SU-DHL-6 (cell line): ENCODE measurements at regions not wholly inside any gene's neighbourhood (a gene's known extent, or its start where the extent isn't known, plus 50 kb on each side); places are given as distances from the start of the nearest gene placed in this dataset.
"Not testable (repeated sequence)": the region's sequence is repeated elsewhere in the genome, so short reads cannot be mapped to it uniquely, and the experiment has no call there.

ENCODE experiments used
- H2AFZ ChIP-seq: fragments of 200-600 bp; sonication (generic); 2 replicates; pipeline ENCODE4 v1.6.1; 2014; ENCODE audit warnings: low read depth, mild to moderate bottlenecking, moderate library complexity, mixed read lengths, antibody characterized with exemption, low read length; ENCODE audit not compliant: severe bottlenecking
- H3F3A ChIP-seq: fragments of 200-600 bp; shearing (Covaris generic); 2 replicates; pipeline ENCODE4 v1.6.0; 2016; ENCODE audit warnings: antibody characterized with exemption, mild to moderate bottlenecking; ENCODE audit not compliant: insufficient read depth
- H3K27ac ChIP-seq: fragments of 200-600 bp; sonication (generic); 2 replicates; pipeline ENCODE4 v1.5.1; 2016; ENCODE audit warnings: low read depth, mild to moderate bottlenecking, low read length, moderate library complexity, mixed read lengths
- H3K27me3 ChIP-seq: fragments of 200-600 bp; sonication (generic), shearing (Covaris generic); 2 replicates; pipeline ENCODE4 v1.6.0; 2014; ENCODE audit warnings: mild to moderate bottlenecking, low read length
- H3K36me3 ChIP-seq: fragments of 200-600 bp; sonication (generic); 2 replicates; pipeline ENCODE4 v1.6.1; 2014; ENCODE audit warnings: mild to moderate bottlenecking, low read length, mixed read lengths
- H3K4me2 ChIP-seq: fragments of 300-600, 200-600 bp; shearing (Covaris generic), sonication (generic); 2 replicates; pipeline ENCODE4 v1.6.0; 2014; ENCODE audit warnings: low read length, low read depth, mild to moderate bottlenecking; ENCODE audit not compliant: poor library complexity, severe bottlenecking
- H3K4me3 ChIP-seq: fragments of 200-600 bp; sonication (generic); 2 replicates; pipeline ENCODE4 v1.5.1; 2014; ENCODE audit warnings: antibody characterized with exemption, low read length, mild to moderate bottlenecking, mixed read lengths; ENCODE audit not compliant: insufficient read depth, poor library complexity, severe bottlenecking
- H3K79me2 ChIP-seq: fragments of 200-600 bp; sonication (generic); 2 replicates; pipeline ENCODE4 v1.6.1; 2014; ENCODE audit warnings: mild to moderate bottlenecking, low read length, moderate library complexity; ENCODE audit not compliant: insufficient read depth
- H3K9ac ChIP-seq: fragments of 200-600 bp; sonication (generic); 2 replicates; pipeline ENCODE4 v1.7.0; 2014; ENCODE audit warnings: mild to moderate bottlenecking, low read length
- H3K9me2 ChIP-seq: fragments of 200-600 bp; sonication (generic); replicated peaks from 2 replicates; pipeline ENCODE4 v1.6.1; 2014; ENCODE audit warnings: low read length; ENCODE audit not compliant: insufficient read depth
- H3K9me3 ChIP-seq: fragments of 200-600 bp; sonication (generic); 2 replicates; pipeline ENCODE4 v1.6.1; 2014; ENCODE audit warnings: low read length, mixed read lengths; ENCODE audit not compliant: insufficient read depth
- H4K20me1 ChIP-seq: fragments of 200-600 bp; sonication (generic); 2 replicates; pipeline ENCODE4 v1.6.1; 2014; ENCODE audit warnings: low read depth, mild to moderate bottlenecking, antibody characterized with exemption, low read length, moderate library complexity, mixed read lengths
- CTCF ChIP-seq: fragments of 200-600 bp; sonication (generic); IDR thresholded peaks from one replicate; pipeline ENCODE4 v1.5.1; 2017; ENCODE audit warnings: antibody characterized with exemption, mild to moderate bottlenecking, low read length, moderate library complexity; ENCODE audit not compliant: insufficient read depth, poor library complexity, severe bottlenecking
- EZH2phosphoT487 ChIP-seq: fragments of 200-600 bp; sonication (generic), shearing (Covaris generic); conservative IDR thresholded peaks from 2 replicates; pipeline ENCODE4 v1.6.1; 2018; ENCODE audit warnings: mild to moderate bottlenecking, antibody characterized with exemption, low read length, moderate library complexity, mixed read lengths

DNA sequence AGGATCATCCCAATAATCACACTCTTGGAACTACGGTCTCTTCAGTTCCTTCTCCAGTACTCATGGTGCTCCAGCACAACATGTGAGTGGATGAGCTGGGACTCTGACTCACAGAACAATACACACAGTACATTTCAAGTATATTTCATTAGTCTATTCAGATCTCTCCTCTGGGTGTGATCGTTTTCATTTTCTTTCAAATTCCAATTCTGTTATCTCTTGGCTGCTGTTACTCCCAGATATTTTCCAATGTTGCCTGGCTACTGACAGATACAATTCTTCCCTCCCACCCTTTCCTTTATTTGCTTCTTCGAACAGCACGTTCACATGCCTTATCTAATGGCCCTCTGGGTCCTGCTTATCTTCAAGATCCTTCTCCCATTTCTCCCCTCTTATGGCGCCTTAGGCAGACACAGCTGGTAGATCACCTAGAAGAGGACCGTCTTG lies 216.0 kb downstream of the ACKR3 start:
- Histone ChIP-seq H3K27ac (no peak overlapping the region), H2AFZ (no peak overlapping the region), H3K9me3 (no peaks in the 10 kb centered on the region), H3K36me3 (no peaks in the 10 kb centered on the region), H3K4me3 (no peak overlapping the region), H3K9me2 (no peaks in the 10 kb centered on the region), H4K20me1 (no peaks in the 10 kb centered on the region), H3K79me2 (no peaks in the 10 kb centered on the region), H3K4me2 (no peak overlapping the region), H3F3A (no peaks in the 10 kb centered on the region), H3K27me3 (no peaks in the 10 kb centered on the region), H3K9ac (no peak overlapping the region)
- TF ChIP-seq EZH2phosphoT487 (no peak), CTCF (no peak)

DNA sequence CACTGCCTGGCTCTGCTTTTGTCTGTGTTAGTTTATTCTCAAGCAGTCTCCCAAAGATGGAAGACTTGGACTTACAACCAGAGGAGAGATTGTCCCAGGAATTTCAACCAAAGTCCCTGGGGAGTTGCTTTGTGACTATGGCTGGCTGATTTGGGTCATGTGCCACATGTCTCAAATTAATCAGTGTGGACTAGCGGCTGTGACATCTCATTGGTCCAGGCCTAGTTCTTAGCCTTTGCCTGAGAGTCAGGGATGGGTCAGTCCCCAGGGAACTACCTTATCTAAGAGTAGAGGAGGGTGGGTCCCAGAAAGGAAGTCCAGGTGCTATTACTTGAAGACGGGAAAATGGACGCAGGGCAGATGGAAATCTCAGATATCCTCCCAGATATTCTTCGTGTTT lies 217.1 kb downstream of the ACKR3 start:
- Histone ChIP-seq H3K9me3 (no peaks in the 10 kb centered on the region), H2AFZ (no peak overlapping the region), H3K4me3 (no peak overlapping the region), H3K4me2 (no peak overlapping the region), H3K79me2 (no peaks in the 10 kb centered on the region), H3K27ac (no peak overlapping the region), H3F3A (no peaks in the 10 kb centered on the region), H3K27me3 (no peaks in the 10 kb centered on the region), H4K20me1 (no peaks in the 10 kb centered on the region), H3K36me3 (no peaks in the 10 kb centered on the region), H3K9ac (no peak overlapping the region), H3K9me2 (no peaks in the 10 kb centered on the region)
- TF ChIP-seq EZH2phosphoT487 (no peak), CTCF (no peak)

DNA sequence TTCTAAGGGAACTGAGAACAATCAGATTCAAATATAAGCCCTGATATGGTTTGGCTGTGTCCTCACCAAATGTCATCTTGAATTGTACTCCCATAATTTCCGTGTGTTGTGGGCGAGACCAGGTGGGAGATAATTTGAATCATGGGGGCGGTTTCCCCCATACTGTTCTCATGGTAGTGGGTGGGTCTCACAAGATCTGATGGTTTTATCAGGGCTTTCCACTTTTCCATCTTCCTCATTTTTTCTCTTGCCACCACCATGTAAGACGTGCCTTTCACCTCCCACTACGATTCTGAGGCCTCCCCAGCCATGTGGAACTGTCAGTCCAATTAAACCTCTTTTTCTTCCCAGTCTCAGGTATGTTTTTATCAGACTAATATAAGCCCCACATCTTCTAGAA lies 217.8 kb downstream of the ACKR3 start:
- H3F3A ChIP-seq, H3K9ac ChIP-seq, H3K9me2 ChIP-seq, H3K4me3 ChIP-seq, H3K4me2 ChIP-seq, H3K27ac ChIP-seq, H4K20me1 ChIP-seq, H2AFZ ChIP-seq, H3K9me3 ChIP-seq, H3K79me2 ChIP-seq, H3K36me3 ChIP-seq, H3K27me3 ChIP-seq: not testable (repeated sequence)

DNA sequence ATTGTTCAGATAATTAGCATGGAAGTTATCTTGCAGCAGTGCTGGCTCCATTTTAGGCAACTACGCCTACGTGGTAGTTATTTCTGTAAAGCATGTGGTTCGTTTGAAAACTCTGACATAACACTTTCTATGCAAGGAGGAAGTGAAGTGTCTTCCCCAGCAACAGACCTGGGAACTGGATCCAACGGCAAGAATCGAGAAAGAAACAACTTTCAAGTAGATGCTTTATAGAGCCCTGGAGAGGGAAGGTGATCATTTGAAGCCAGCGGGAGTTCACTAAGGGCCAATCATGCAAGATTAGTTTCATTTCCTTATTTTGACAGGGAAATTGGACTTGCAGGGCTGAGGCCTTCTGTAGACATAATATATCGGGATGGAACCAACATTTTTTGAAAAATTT lies 218.3 kb downstream of the ACKR3 start:
- Histone ChIP-seq H3K4me3 (no peak overlapping the region), H3F3A (no peaks in the 10 kb centered on the region), H3K27ac (no peak overlapping the region), H3K9ac (no peak overlapping the region), H3K27me3 (no peaks in the 10 kb centered on the region), H3K79me2 (no peaks in the 10 kb centered on the region), H3K9me2 (no peaks in the 10 kb centered on the region), H4K20me1 (no peaks in the 10 kb centered on the region), H3K4me2 (no peak overlapping the region), H2AFZ (no peak overlapping the region), H3K9me3 (no peaks in the 10 kb centered on the region), H3K36me3 (no peaks in the 10 kb centered on the region)
- TF ChIP-seq CTCF (no peak), EZH2phosphoT487 (no peak)
